ENCODE measurements at regions not wholly inside any gene's neighbourhood (a gene's known extent, or its start where the extent isn't known, plus 50 kb on each side); places are given as distances from the start of the nearest gene placed in this dataset.

DNA sequence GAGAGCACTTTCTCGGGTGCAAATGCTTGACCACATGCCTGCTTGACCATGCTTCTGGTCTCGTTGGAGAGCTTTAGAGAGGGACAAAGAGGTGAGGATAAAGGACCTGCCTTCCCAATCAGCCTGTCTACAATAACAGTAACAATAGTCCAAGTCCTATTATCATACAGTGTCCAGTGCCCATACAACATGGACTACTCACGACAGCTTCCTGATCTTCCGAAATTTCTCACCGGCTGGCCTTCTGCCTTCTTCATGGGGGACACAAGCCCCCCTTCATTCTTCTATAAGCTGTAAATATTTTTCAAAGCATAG lies 329.0 kb downstream of the PAX3 start:
- TF ChIP-seq, protein P1, sequence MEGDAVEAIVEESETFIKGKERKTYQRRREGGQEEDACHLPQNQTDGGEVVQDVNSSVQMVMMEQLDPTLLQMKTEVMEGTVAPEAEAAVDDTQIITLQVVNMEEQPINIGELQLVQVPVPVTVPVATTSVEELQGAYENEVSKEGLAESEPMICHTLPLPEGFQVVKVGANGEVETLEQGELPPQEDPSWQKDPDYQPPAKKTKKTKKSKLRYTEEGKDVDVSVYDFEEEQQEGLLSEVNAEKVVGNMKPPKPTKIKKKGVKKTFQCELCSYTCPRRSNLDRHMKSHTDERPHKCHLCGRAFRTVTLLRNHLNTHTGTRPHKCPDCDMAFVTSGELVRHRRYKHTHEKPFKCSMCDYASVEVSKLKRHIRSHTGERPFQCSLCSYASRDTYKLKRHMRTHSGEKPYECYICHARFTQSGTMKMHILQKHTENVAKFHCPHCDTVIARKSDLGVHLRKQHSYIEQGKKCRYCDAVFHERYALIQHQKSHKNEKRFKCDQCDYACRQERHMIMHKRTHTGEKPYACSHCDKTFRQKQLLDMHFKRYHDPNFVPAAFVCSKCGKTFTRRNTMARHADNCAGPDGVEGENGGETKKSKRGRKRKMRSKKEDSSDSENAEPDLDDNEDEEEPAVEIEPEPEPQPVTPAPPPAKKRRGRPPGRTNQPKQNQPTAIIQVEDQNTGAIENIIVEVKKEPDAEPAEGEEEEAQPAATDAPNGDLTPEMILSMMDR (conservative IDR thresholded peaks at IDR 0.05 in 1 of 2, IDR thresholded peaks at IDR 0.05 in 1 of 2; ENCODE audit: extremely low read depth in 1 of 2, insufficient read depth in 1 of 2, low read depth in 1 of 2, low read length in 2 of 2): no peak
- no peak for TF ChIP-seq EZH2 (IDR thresholded peaks at IDR 0.05; ENCODE audit: borderline replicate concordance, low read length)

All from mammary epithelial cell (primary cell).